Neural cell (in vitro differentiated cells): ENCODE measurements at regions not wholly inside any gene's neighbourhood (a gene's known extent, or its start where the extent isn't known, plus 50 kb on each side); places are given as distances from the start of the nearest gene placed in this dataset.

Source experiments
- POLR2AphosphoS5 ChIP-seq: IDR thresholded peaks from 2 replicates; pipeline ENCODE4 v1.6.1; 2012
- SMC3 ChIP-seq: fragments of 450-650 bp; conservative IDR thresholded peaks from 2 replicates; pipeline ENCODE4 v1.6.1; 2014; ENCODE audit warnings: antibody characterized with exemption, mild to moderate bottlenecking, moderate library complexity; ENCODE audit not compliant: poor library complexity
- TF ChIP-seq, protein P1 (sequence below): fragments of 450-650 bp; IDR thresholded peaks from 2 replicates; pipeline ENCODE4 v1.5.1; 2014; ENCODE audit warnings: antibody characterized with exemption, mild to moderate bottlenecking, moderate library complexity; ENCODE audit not compliant: poor library complexity, severe bottlenecking

DNA sequence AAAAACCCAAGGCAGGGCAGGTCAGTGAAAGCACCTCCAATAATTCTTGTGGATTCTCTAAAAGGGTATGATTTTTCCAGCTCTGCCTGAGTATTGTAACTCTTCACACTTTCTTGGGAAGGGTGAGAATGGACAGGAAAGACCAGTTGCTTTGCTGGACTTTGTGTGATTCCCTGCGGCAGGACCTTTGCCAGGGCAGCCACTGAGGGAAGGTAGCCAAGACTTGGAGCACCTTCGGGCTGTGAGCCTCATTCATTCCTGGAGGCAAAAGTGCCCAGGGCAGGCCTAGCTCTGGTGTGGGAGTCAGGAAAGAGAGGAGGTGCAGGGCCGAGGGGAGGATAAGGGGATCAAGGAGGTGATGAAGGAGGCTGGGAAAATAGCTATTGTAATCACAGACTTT, 80.2 kb downstream of the VCPKMT start:
- TF ChIP-seq, protein P1, sequence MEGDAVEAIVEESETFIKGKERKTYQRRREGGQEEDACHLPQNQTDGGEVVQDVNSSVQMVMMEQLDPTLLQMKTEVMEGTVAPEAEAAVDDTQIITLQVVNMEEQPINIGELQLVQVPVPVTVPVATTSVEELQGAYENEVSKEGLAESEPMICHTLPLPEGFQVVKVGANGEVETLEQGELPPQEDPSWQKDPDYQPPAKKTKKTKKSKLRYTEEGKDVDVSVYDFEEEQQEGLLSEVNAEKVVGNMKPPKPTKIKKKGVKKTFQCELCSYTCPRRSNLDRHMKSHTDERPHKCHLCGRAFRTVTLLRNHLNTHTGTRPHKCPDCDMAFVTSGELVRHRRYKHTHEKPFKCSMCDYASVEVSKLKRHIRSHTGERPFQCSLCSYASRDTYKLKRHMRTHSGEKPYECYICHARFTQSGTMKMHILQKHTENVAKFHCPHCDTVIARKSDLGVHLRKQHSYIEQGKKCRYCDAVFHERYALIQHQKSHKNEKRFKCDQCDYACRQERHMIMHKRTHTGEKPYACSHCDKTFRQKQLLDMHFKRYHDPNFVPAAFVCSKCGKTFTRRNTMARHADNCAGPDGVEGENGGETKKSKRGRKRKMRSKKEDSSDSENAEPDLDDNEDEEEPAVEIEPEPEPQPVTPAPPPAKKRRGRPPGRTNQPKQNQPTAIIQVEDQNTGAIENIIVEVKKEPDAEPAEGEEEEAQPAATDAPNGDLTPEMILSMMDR, result no peak
- TF ChIP-seq POLR2AphosphoS5, result no peak
- TF ChIP-seq SMC3, result no peak
